GM21619 (cell line): ENCODE measurements at regions not wholly inside any gene's neighbourhood (a gene's known extent, or its start where the extent isn't known, plus 50 kb on each side); places are given as distances from the start of the nearest gene placed in this dataset.
"Not testable (repeated sequence)": the region's sequence is repeated elsewhere in the genome, so short reads cannot be mapped to it uniquely, and the experiment has no call there.

ENCODE experiments used
- ATAC-seq: cut with Tn5 transposase; IDR thresholded peaks from one replicate; pipeline ENCODE4 v1.9.1; 2021; ENCODE audit not compliant: unreplicated experiment

- ATAC-seq: no peak
Measured at GRCh38 chr2:22037274-22037673, 913.5 kb downstream of the TDRD15 start.

DNA sequence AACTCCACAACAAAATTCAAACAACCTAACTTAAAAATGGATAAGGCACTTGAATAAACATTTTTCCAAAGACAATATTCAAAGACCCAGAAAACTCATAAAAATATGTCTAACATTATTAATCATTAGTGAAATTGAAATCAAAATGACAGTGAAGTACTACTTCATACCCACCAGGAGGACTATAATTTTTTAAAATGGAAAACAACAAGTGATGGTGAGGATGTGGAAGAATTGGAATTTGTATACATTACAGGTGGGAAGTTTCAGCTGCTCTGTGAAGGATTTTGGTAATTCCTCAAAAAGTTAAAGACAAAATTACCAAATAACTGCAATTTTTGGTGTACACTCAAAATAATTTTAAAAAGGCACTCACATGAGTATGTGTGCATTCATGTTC is 920.0 kb downstream of the TDRD15 start:
- no peak for ATAC-seq

GRCh38 chr2:22055784-22056620 is 932.2 kb downstream of the TDRD15 start:
- ATAC-seq: no peak

- no peak for ATAC-seq
Measured at GRCh38 chr2:22056621-22057132, 932.9 kb downstream of the TDRD15 start.

DNA sequence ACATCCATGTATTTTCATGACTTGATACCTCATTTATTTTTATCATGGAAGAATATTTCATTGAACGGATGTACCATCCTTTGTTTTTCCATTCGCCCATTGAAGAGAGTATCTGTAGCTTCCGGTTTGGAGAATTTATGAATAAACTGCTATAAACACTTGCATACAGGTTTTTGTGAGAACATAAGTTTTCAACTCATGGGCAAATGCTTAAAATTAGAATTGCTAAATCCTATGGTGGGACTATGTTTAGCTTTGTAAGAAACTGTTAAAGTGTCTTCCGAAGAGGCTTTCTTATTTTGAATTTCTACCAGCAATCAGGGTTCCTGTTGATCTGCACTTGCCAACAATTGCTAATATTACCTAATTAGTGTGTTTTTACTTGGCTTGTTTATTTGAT is 938.9 kb downstream of the TDRD15 start:
- ATAC-seq: no peak

GRCh38 chr2:22076454-22076853 is 952.7 kb downstream of the TDRD15 start:
- ATAC-seq: no peak

GRCh38 chr2:22078701-22079100 is 954.9 kb downstream of the TDRD15 start:
- no peak for ATAC-seq

DNA sequence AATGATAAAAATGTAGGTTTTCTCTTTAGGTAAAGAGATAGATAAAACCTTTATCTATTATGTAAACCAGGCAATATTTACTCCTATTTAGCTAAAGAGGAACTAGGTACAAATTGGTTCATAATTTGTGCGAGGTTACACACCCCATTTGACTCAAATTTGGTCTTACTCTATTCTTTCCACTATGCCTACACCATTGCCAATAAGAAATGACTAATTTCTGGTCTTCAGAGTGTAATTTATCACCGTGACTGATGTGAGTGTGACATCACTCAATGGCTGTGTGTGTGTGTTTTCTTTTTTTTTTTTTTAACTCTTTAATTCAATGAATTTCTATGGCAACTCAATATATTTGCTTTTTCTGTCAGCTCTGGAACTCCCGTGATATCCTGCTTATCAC is 955.8 kb downstream of the TDRD15 start:
- no peak for ATAC-seq

DNA sequence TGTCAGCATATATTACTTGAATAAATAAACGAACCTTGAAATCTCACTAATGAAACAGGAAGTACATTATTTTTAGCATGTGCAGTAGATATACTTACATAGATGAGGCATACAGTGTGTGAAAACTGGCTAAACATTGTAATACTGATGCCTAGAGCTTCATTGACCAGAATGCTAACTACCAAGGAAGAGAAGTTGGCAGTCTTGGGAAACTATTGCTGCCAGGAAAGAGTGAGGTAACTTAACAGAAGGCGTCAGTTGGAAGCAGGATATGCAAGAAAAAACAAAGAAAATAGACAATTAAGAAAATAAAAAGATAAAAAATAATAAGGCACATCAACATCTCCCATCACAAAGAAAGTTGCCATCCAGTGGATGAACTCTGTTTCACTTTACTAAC is 963.0 kb downstream of the TDRD15 start:
- no peak for ATAC-seq

DNA sequence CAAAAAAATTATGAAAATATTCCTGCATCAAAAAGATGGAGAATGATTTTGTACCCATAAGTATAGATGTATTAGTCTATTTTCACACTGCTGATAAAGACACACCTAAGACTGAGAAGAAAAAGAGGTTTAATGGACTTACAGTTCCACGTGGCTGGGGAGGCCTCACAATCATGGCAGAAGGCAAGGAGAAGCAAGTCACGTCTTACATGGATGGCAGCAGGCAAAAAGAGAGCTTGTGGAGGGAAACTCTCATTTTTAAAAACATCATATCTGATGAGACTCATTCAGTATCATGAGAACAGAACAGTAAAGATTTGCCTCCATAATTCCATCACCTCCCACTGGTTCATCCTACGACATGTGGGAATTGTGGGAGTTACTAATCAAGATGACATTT is 979.8 kb downstream of the TDRD15 start:
- ATAC-seq: not testable (repeated sequence)

DNA sequence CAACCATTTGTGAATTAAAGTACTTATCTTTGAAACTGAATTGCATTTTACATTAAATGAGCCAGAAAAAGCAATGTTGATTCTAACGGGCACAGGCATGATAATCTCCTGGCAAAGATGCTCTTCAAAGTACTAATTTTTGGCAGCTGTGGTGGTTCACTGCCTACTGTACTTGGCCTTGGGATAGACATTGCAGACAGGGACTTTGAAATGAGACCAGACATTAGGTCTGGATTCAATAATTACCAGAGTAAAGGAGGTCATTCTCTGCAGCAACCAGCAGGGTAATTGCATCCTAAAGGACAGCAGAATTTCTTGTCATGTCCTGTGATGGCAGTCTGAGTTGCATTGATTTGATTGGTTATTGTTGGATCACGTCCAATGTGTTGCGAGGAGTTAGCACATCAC is 986.5 kb downstream of the TDRD15 start:
- ATAC-seq: no peak

DNA sequence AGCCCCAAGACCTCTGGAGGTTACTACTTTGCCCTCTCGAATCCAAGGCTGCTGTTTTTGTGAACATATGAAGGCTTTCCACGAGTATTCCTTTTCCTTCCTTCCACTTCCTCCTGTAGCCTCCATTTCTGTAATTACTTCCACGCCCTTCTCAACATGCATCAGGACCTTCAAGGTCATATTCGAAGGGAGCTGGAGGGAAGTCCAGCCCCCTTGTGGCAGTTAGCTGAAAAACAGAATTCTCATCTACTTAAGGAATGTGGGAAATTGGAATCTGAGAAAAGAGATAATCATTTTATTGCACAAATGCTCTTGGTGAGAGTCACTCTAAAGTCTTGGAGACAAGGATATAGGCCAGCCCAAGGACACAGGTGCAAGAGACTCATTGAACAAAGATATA is 1000.2 kb downstream of the TDRD15 start:
- ATAC-seq: no peak

DNA sequence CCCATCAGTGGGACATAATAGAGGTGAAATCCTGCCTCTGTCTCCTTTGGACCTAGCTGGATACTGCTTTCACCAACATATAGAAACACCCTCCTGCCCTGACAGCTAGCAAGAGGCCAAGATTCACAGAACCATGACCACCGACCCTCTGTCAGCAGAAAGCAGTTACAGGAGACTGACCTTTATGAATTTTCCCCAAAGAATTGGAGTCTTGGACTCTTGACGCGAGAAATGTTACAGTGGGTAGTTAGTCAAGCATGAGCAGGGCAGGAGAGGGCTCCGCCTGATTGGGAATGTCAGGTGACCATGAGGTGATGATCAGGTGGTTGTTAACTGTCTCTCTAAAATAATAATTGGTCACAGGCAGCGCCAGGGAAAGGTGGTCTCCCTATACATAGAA is 1002.3 kb downstream of the TDRD15 start:
- no peak for ATAC-seq

GRCh38 chr2:22126978-22127377 is 1003.2 kb downstream of the TDRD15 start:
- no peak for ATAC-seq

DNA sequence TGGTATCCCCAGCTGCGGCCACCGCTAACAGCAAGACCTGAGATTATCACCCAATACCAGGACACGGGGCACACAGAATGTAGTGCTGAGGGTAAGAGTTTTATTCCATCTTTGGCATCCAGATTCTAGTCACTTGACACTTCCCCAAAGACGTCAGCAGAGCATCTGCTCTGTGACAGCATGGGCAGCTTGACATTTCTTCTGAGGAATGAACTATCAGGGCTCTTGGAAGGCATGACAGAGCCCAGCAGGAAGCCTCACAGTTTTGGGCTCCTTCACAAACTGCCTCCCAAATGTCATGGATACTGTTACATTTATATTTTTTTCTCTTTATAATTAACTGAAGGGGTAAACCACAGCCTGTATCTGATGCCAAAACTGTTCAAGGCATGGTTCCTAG is 1010.7 kb downstream of the TDRD15 start:
- no peak for ATAC-seq

DNA sequence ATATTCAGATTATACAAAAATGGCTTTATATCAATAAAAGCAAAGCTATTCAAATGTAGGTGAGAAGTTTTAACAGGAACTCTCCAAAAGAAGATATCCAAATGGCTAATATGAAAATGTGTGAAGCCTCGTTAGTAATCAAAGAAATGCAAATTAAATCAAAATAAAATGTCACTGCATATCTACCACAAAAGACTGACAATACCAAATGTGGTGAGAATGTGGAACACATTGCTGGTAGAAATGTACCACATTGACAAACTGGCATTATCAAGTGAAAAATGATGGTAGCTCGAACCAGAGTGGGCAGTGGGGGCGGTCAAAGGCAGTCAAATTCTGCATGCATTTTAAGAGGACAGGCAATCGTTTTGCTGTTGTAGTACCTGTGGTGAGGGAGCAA is 1012.7 kb downstream of the TDRD15 start:
- no peak for ATAC-seq

DNA sequence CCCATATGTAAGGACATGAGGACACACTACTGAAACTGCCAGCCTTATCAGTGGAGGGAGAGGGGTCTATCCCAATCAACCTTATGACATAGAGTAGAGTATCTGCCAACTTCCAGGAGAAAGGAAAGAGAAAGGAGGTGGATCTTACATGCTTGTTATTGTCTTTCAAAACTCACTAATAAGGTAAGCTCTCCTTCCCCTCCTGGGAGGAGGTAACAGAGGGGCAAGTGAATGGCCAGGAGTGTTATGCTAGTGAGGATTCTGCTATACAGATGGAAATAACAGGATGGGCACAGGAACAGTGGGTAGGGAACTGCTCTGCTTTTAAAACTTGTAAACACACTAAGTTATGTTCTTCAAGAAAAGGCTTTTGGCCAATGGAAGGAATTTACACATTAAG is 1020.1 kb downstream of the TDRD15 start:
- no peak for ATAC-seq

GRCh38 chr2:22153931-22154613 is 1030.3 kb downstream of the TDRD15 start:
- ATAC-seq: no peak

DNA sequence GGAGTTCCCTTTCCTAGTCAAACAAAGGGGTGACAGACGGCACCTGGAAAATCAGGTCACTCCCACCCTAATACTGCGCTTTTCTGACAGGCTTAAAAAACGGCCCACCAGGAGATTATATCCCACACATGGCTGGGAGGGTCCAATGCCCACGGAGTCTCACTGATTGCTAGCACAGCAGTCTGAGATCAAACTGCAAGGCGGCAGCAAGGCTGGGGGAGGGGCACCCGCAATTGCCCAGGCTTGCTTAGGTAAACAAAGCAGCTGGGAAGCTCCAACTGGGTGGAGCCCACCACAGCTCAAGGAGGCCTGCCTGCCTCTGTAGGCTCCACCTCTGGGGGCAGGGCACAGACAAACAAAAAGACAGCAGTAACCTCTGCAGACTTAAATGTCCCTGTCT is 1032.9 kb downstream of the TDRD15 start:
- not testable (repeated sequence) for ATAC-seq

DNA sequence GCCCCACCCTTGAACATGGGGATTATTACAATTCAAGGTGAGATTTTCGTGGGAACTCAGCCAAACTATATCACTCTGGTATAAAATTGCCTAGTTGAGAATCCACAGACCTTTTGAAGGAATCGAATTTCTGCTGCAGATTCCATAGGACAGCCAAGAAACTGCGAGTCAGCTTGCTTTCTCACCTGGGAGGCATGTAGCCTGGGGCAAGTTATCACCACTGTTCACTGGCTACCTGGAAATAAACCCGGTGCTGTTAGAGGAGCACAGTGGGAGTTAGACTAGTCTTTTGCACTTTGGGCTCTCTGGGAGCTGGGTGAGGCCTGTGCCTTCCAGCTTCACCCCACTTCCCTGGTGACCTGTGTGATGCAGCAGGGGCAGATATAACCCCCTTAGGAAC is 1043.5 kb downstream of the TDRD15 start:
- no peak for ATAC-seq

DNA sequence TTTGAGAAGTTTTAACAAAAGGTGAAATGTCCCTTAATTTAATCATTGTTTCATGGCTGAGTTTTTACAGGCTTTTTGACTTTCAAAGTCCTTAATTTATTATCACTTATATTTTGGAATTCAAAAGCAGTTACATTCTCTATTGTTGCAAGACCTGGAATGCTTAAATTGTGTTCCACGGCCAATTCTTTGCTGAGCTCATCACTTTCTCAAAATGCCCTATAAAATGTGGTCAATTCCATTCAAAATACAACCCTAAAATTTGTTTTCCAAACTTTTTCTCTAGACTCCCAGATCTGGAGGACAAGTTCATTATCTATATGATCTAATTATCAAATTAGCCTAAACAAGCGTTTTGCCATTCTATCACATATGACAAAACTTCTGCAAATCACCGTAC is 1051.2 kb downstream of the TDRD15 start:
- no peak for ATAC-seq

- no peak for ATAC-seq
Measured at GRCh38 chr2:22185251-22185650, 1061.5 kb downstream of the TDRD15 start.
